ENCODE measurements at regions not wholly inside any gene's neighbourhood (a gene's known extent, or its start where the extent isn't known, plus 50 kb on each side); places are given as distances from the start of the nearest gene placed in this dataset.

DNA sequence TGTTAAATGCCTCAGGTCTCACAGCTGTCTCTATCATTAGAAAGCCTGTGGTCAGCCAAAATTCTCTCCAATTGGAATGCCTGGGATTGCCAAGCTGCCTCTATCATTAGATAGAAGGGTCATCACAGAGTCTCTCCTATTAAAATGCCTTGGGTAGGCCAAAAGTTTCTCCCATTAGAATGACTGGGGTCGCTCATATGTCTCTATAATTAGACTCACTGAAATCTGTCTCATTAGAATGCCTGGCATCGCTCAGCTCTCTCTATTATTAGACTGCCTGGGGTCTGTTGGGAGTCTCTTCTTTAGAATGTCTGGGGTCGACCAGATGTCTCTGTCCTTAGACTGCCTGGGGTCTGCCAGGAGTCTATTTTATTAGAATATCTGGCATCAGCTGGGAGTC, 2265.1 kb downstream of the TP53TG3F start:
- Histone ChIP-seq H3K4me1 (no peaks in the 10 kb centered on the region), H3K27ac (no peak overlapping the region), H3K36me3 (no peaks in the 10 kb centered on the region), H3K9me3 (no peaks in the 10 kb centered on the region), H3K27me3 (no peaks in the 10 kb centered on the region), H3K4me3 (no peak overlapping the region)
- no peak for DNase-seq
- intact Hi-C loops (cut with DNase I), result no loop called here
- TF ChIP-seq CTCF (IDR thresholded peaks at IDR 0.05) (no peak), POLR2A (IDR thresholded peaks at IDR 0.05) (no peak)
- WGBS (ENCODE audit: insufficient coverage, low coverage, low lambda C conversion rate, missing lambda C conversion rate), result 36% methylated on average over 2 of the region's 3 CpGs
- no peak for ATAC-seq

DNA sequence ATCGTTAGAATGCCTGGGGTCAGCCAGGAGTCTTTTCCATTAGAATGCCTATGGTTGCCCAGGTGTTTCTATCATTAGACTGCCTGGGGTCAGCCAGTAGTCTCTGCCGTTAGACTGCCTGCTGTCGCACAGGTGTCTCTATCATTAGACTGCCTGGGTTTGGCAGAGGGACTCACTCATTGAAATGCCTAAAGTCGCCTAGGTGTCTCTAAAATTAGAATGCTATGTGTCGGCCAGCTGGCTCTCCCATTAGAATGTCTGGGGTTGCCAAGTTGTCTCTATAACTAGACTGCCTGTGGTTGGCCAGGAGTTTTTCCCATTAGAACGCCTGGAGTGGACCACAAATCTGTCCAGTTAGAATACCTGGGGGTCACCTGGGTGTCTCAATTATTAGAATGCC, 2266.5 kb downstream of the TP53TG3F start:
- TF ChIP-seq POLR2A (IDR thresholded peaks at IDR 0.05) (no peak), CTCF (IDR thresholded peaks at IDR 0.05) (no peak)
- intact Hi-C loops (cut with DNase I), result no loop called here
- no peak overlapping the region for H3K27ac ChIP-seq
- no peaks in the 10 kb centered on the region for H3K27me3 ChIP-seq
- 29% methylated on average over 1 of the region's 6 CpGs for WGBS (ENCODE audit: insufficient coverage, low coverage, low lambda C conversion rate, missing lambda C conversion rate)
- H3K4me1 ChIP-seq, result no peaks in the 10 kb centered on the region
- no peaks in the 10 kb centered on the region for H3K9me3 ChIP-seq
- H3K36me3 ChIP-seq, result no peaks in the 10 kb centered on the region
- DNase-seq (no peak), ATAC-seq (no peak)
- H3K4me3 ChIP-seq, result no peak overlapping the region

GRCh38 chr16:35730251-35730650, 2270.8 kb downstream of the TP53TG3F start:
- 17% methylated on average over 3 of the region's 5 CpGs for WGBS (ENCODE audit: insufficient coverage, low coverage, low lambda C conversion rate, missing lambda C conversion rate)
- Histone ChIP-seq H3K4me3 (no peak overlapping the region), H3K9me3 (no peaks in the 10 kb centered on the region), H3K36me3 (no peaks in the 10 kb centered on the region), H3K4me1 (no peaks in the 10 kb centered on the region), H3K27ac (no peak overlapping the region), H3K27me3 (no peaks in the 10 kb centered on the region)
- ATAC-seq (no peak), DNase-seq (no peak)
- TF ChIP-seq CTCF (IDR thresholded peaks at IDR 0.05) (no peak), POLR2A (IDR thresholded peaks at IDR 0.05) (no peak)
- intact Hi-C loops (cut with DNase I), result no loop called here

DNA sequence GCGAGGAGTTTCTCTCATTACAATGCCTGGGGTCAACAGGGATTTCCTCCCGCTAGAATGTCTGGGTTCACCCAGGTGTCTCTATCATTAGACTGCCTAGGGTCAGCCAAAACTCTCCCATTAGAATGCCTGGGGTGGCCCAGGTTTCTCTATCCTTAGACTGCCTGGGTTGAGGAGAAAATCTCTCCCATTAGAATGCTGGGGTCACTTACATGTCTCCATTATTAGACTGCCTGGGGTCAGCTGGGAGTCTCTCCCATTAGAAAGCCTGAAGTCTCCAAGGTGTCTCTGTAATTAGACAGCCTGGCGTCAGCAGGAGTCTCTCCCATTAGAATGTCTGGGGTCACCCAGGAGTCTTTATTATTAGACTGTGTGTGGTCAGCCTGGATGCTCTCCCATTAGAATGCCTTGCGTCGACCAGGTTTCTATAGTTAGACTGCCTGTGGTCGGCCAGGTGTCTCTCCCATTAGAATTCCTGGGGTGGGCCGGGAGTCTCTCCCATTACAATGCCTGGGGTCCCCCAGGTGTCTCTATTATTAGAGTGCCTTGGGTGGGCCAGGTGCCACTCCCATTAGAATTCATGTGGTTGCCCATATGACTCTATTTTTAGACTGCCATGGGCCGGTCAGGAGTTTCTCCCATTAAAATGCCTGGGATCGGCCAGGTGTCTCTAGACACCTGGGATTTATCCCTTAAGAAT, 2272.1 kb downstream of the TP53TG3F start:
- 57% methylated on average over 3 of the region's 9 CpGs for WGBS (ENCODE audit: insufficient coverage, low coverage, low lambda C conversion rate, missing lambda C conversion rate)
- H3K36me3 ChIP-seq, result no peaks in the 10 kb centered on the region
- TF ChIP-seq POLR2A (IDR thresholded peaks at IDR 0.05), result no peak
- TF ChIP-seq CTCF (IDR thresholded peaks at IDR 0.05), result no peak
- ATAC-seq (no peak), DNase-seq (no peak)
- intact Hi-C loops (cut with DNase I), result no loop called here
- H3K4me3 ChIP-seq, result no peak overlapping the region
- H3K27ac ChIP-seq, result no peak overlapping the region
- H3K27me3 ChIP-seq, result no peaks in the 10 kb centered on the region
- H3K4me1 ChIP-seq, result no peaks in the 10 kb centered on the region
- no peaks in the 10 kb centered on the region for H3K9me3 ChIP-seq

All from right lobe of liver (tissue), 6 donors.